Smooth muscle cell (in vitro differentiated cells): ENCODE measurements at regions not wholly inside any gene's neighbourhood (a gene's known extent, or its start where the extent isn't known, plus 50 kb on each side); places are given as distances from the start of the nearest gene placed in this dataset.

Experiments
- DNase-seq: peaks from one replicate; lab custom pipeline; 2025; ENCODE audit not compliant: unreplicated experiment; lab: John Stamatoyannopoulos, UW
- H2AFZ ChIP-seq: fragments of 200-600 bp; sonication (generic); 2 replicates; pipeline ENCODE4 v1.6.0; 2016; ENCODE audit warnings: antibody characterized with exemption, low read depth, mild to moderate bottlenecking
- H3F3A ChIP-seq: fragments of 200-600 bp; sonication (generic); 2 replicates; pipeline ENCODE4 v1.6.0; 2017; ENCODE audit warnings: antibody characterized with exemption, low read depth
- H3K27ac ChIP-seq: fragments of 200-600 bp; sonication (generic); 2 replicates; pipeline ENCODE4 v1.5.1; 2016; ENCODE audit warnings: low read depth, mild to moderate bottlenecking
- H3K27me3 ChIP-seq: fragments of 200-600 bp; sonication (generic); 2 replicates; pipeline ENCODE4 v1.6.1; 2016; ENCODE audit warnings: low read depth, mild to moderate bottlenecking
- H3K36me3 ChIP-seq: fragments of 200-600 bp; sonication (generic); 2 replicates; pipeline ENCODE4 v1.5.1; 2016; ENCODE audit warnings: low read depth
- H3K4me1 ChIP-seq: fragments of 200-600 bp; sonication (generic); 2 replicates; pipeline ENCODE4 v1.5.1; 2016; ENCODE audit warnings: low read depth
- H3K4me2 ChIP-seq: fragments of 200-600 bp; sonication (generic); 2 replicates; pipeline ENCODE4 v1.6.0; 2016; ENCODE audit warnings: mild to moderate bottlenecking
- H3K4me3 ChIP-seq: fragments of 200-600 bp; sonication (generic); 2 replicates; pipeline ENCODE4 v1.5.1; 2016; ENCODE audit warnings: mild to moderate bottlenecking
- H3K79me2 ChIP-seq: fragments of 200-600 bp; sonication (generic); 2 replicates; pipeline ENCODE4 v1.6.0; 2016; ENCODE audit warnings: low read depth, mild to moderate bottlenecking
- H3K9ac ChIP-seq: fragments of 200-600 bp; sonication (generic); 2 replicates; pipeline ENCODE4 v1.6.0; 2016; ENCODE audit warnings: low read depth
- H3K9me3 ChIP-seq: fragments of 200-600 bp; sonication (generic); replicated peaks from 2 replicates; pipeline ENCODE4 v1.5.1; 2016; ENCODE audit warnings: low read depth
- H4K20me1 ChIP-seq: fragments of 200-600 bp; sonication (generic); 2 replicates; pipeline ENCODE4 v1.6.0; 2016; ENCODE audit warnings: low read depth
- WGBS: methylation state at CpG from one replicate; pipeline ENCODE4 v1.1.7; 2016; ENCODE audit warnings: low lambda C conversion rate; 5-methylcytosine and 5-hydroxymethylcytosine counted together
- TF ChIP-seq, protein P1 (sequence below): fragments of 200-600 bp; sonication (generic); IDR thresholded peaks from 2 replicates; pipeline ENCODE4 v1.5.1; 2017; ENCODE audit warnings: borderline replicate concordance, mild to moderate bottlenecking, antibody characterized with exemption; ENCODE audit not compliant: insufficient read depth, poor library complexity, severe bottlenecking

DNA sequence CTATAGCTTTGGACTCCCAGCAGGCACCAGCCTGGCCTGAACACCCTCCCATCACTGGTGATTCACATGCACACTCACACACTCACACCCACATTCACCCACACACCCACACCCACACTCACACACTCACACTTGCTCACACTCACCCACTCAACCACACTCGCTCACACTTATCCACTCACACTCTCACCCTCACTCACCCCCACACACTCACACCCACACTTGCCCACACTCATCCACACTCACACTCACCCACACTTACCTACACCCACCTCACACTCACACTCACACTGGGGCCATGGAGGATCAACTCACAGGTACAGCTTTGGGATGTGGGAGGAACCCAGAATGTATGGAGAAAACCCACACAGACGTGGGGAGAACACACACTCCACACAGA is 548.2 kb upstream of the FAT1 start:
- H3K4me2 ChIP-seq = no peak overlapping the region
- whole genome bisulfite sequencing = 97% methylated on average over 2 of the region's 2 CpGs
- H3K4me1 ChIP-seq = peaks cover 7% of the 10 kb centered on the region
- no peaks in the 10 kb centered on the region for H3K79me2 ChIP-seq
- H3K27me3 ChIP-seq = no peaks in the 10 kb centered on the region
- H3K9ac ChIP-seq = no peak overlapping the region
- no peaks in the 10 kb centered on the region for H3F3A ChIP-seq
- H3K9me3 ChIP-seq = no peaks in the 10 kb centered on the region
- no peaks in the 10 kb centered on the region for H4K20me1 ChIP-seq
- TF ChIP-seq, protein P1, sequence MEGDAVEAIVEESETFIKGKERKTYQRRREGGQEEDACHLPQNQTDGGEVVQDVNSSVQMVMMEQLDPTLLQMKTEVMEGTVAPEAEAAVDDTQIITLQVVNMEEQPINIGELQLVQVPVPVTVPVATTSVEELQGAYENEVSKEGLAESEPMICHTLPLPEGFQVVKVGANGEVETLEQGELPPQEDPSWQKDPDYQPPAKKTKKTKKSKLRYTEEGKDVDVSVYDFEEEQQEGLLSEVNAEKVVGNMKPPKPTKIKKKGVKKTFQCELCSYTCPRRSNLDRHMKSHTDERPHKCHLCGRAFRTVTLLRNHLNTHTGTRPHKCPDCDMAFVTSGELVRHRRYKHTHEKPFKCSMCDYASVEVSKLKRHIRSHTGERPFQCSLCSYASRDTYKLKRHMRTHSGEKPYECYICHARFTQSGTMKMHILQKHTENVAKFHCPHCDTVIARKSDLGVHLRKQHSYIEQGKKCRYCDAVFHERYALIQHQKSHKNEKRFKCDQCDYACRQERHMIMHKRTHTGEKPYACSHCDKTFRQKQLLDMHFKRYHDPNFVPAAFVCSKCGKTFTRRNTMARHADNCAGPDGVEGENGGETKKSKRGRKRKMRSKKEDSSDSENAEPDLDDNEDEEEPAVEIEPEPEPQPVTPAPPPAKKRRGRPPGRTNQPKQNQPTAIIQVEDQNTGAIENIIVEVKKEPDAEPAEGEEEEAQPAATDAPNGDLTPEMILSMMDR = no peak
- DNase-seq = no peak
- no peak overlapping the region for H2AFZ ChIP-seq
- H3K36me3 ChIP-seq = no peaks in the 10 kb centered on the region
- no peak overlapping the region for H3K4me3 ChIP-seq
- H3K27ac ChIP-seq = no peak overlapping the region

DNA sequence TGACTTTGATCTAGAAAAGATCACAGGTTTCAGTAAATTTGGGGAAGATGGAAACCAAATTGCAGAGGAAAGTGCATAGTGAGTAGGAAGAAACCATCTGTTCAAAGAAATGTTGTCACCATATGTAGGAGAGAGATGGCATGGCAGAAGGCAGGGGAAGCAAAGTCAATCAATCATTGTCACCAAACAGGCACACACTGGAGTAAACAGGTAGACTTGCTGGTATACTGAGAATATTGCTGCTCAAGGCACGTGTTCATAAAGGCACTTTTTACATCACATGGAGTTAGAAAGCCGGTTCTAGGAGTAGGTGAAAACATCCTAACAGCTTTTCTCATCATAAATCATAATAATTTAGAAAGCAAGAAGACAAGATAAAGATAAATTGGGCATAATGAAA is 550.5 kb upstream of the FAT1 start:
- no peaks in the 10 kb centered on the region for H3K36me3 ChIP-seq
- no peak overlapping the region for H2AFZ ChIP-seq
- WGBS = 92% methylated on average over 2 of the region's 2 CpGs
- H3K27ac ChIP-seq = no peak overlapping the region
- peaks cover 5% of the 10 kb centered on the region for H3K4me1 ChIP-seq
- TF ChIP-seq, protein P1 = no peak
- no peak for DNase-seq
- H4K20me1 ChIP-seq = no peaks in the 10 kb centered on the region
- no peaks in the 10 kb centered on the region for H3K27me3 ChIP-seq
- no peaks in the 10 kb centered on the region for H3K79me2 ChIP-seq
- no peak overlapping the region for H3K4me2 ChIP-seq
- H3K4me3 ChIP-seq = no peak overlapping the region
- no peaks in the 10 kb centered on the region for H3F3A ChIP-seq
- no peak overlapping the region for H3K9ac ChIP-seq
- H3K9me3 ChIP-seq = no peaks in the 10 kb centered on the region

- Histone ChIP-seq H3K27me3 (no peaks in the 10 kb centered on the region), H3K9me3 (no peaks in the 10 kb centered on the region), H3K79me2 (no peaks in the 10 kb centered on the region), H3K9ac (no peak overlapping the region), H2AFZ (no peak overlapping the region), H4K20me1 (no peaks in the 10 kb centered on the region), H3K27ac (no peak overlapping the region), H3K4me2 (no peak overlapping the region), H3K4me1 (no peaks in the 10 kb centered on the region), H3K36me3 (no peaks in the 10 kb centered on the region), H3K4me3 (no peak overlapping the region), H3F3A (no peaks in the 10 kb centered on the region)
- 70% methylated on average over 7 of the region's 7 CpGs for WGBS
- TF ChIP-seq, protein P1 = no peak
- DNase-seq = no peak
These were observed 553.2 kb upstream of the FAT1 start for GRCh38 chr4:187276736-187277408.

DNA sequence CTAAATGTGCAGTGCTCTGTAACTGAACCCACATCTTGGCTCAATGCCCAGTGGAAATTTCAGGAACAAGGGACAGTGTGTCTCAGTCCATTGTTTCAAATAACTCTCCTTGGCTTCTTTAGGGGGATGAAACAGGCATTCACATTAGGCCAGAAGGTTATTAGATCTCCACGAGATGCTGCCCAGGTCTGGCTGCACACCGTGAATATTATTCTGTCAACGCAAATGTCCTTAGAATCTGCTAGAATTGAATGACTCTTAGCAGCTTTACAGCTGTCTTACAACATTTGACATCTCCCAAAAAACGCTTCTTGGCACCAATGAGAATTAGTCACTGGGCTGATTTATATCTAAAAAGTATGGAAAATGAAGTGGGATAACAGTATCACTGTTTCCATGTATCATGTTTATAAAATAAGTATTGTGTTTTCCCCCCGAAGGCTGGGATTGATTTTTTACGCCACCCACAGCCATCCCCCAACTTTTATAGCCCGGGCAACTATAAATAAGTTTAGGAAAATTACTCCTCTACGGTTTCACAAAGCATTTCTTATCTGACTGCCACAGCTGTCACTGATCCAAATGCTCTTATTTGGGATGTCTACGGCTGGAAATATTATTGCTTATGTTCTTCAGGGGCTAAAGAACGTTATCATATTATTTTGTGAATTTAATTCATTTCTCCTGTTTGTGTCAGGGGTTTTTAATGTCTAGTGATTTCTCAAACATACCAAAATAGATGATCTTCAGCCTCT is 559.7 kb upstream of the FAT1 start:
- Histone ChIP-seq H3K27ac (no peak overlapping the region), H3K4me1 (no peaks in the 10 kb centered on the region), H3K4me3 (no peak overlapping the region), H3F3A (no peaks in the 10 kb centered on the region), H3K36me3 (no peaks in the 10 kb centered on the region), H3K79me2 (no peaks in the 10 kb centered on the region), H4K20me1 (no peaks in the 10 kb centered on the region), H3K4me2 (no peak overlapping the region), H3K9me3 (no peaks in the 10 kb centered on the region), H3K9ac (no peak overlapping the region), H2AFZ (no peak overlapping the region), H3K27me3 (no peaks in the 10 kb centered on the region)
- TF ChIP-seq, protein P1 = no peak
- DNase-seq = no peak
- WGBS = 62% methylated on average over 10 of the region's 10 CpGs
